ENCODE measurements at regions not wholly inside any gene's neighbourhood (a gene's known extent, or its start where the extent isn't known, plus 50 kb on each side); places are given as distances from the start of the nearest gene placed in this dataset.

DNA sequence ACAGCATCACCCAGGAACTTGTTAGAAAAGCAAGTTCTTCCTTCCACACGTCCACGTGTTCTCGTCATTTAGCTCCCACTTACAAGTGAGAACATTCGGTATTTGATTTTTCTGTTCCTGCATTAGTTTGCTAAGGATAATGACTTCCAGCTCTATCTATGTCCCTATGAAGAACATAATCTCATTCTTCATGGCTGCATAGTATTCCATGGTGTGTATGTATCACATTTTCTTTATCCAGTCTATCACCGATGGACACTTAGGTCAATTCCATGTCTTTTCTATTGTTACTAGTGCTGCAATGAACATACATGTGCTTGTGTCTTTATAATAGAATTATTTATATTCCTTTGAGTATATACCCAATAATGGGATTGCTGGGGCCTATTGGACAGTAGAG, 368.7 kb upstream of the RUNX1 start:
- Mint-ChIP-seq H3K27me3 (ENCODE audit: low read depth in 3 of 3) (peaks cover 2 to 5% (median 4%) of the 10 kb centered on the region in 3 donors), H3K27ac (no peak overlapping the region), H3K9me3 (peaks cover 2 to 19% (median 15%) of the 10 kb centered on the region in 7 donors), H3K36me3 (no peaks in the 10 kb centered on the region), H3K4me1 (no peaks in the 10 kb centered on the region), H3K4me3 (no peak overlapping the region)
- no peak for DNase-seq
- H3K27me3 ChIP-seq (ENCODE audit: control insufficient read depth in 2 of 2, insufficient read depth in 2 of 2, low read length in 2 of 2): no peaks in the 10 kb centered on the region
- no peak overlapping the region for H3K4me3 ChIP-seq (replicated peaks in 1 of 3; ENCODE audit: low read depth in 2 of 3, low read length in 3 of 3)
- H3K79me2 ChIP-seq (ENCODE audit: insufficient read depth, low read length): no peaks in the 10 kb centered on the region
- no peak for TF ChIP-seq CTCF (IDR thresholded peaks at IDR 0.05)
- H3K9me3 ChIP-seq (replicated peaks in 1 of 2; ENCODE audit: control insufficient read depth in 1 of 2, insufficient read depth in 1 of 2, low read length in 2 of 2): peaks cover 0 to 16% of the 10 kb centered on the region in 2 donors
- H2AFZ ChIP-seq (ENCODE audit: insufficient read depth, low read depth, low read length, poor library complexity, severe bottlenecking): no peak overlapping the region
- WGBS (ENCODE audit: insufficient coverage): no CpG with 5 or more reads among the region's 5 CpGs
- no peak overlapping the region for H3K9ac ChIP-seq (ENCODE audit: insufficient read depth, low read length, poor library complexity, severe bottlenecking)
- no peak overlapping the region for H3K4me2 ChIP-seq (replicated peaks; ENCODE audit: extremely low read depth, low read length, poor library complexity, severe bottlenecking)
- no peaks in the 10 kb centered on the region for H3K4me1 ChIP-seq (ENCODE audit: control insufficient read depth in 1 of 2, insufficient read depth in 2 of 2, low read length in 2 of 2)
- intact Hi-C loops (cut with micrococcal nuclease): no loop called here
- H4K20me1 ChIP-seq (ENCODE audit: insufficient read depth, low read length): no peaks in the 10 kb centered on the region
- no peaks in the 10 kb centered on the region for H3K36me3 ChIP-seq (replicated peaks in 1 of 2; ENCODE audit: control insufficient read depth in 1 of 2, insufficient read depth in 2 of 2, low read length in 2 of 2)
- H3K27ac ChIP-seq (ENCODE audit: low read depth in 1 of 2, low read length in 2 of 2): no peak overlapping the region

DNA sequence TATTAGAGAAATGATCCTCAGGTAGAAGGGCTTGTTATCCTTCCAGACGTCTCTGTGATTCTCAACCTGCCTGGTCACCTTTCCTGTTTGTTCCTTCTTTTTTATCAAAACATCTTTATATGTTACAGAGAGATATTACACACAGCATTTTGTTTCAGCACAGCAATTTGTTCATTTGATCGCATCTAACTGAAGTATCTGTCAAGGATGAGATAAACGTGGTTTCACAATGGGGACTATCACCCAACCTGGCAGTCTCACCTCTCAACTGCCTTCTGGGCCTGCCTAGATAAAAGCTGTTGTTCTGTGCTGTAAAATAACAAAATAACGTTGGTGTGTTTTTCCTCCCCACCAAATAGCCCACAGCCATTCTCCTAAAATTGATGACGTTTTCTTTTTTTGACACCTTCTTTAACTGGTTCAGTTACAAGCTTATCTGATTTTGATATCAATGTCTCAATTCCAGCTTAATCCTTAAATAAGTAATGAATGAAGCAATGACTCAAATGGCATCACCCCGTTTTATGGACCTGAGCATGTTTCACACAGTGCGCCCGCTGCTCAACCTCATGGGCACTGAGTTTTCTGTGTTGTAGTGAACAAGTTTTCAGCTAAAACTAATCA, 367.9 kb upstream of the RUNX1 start:
- intact Hi-C loops (cut with micrococcal nuclease): no loop called here
- Mint-ChIP-seq H3K4me1 (no peaks in the 10 kb centered on the region), H3K36me3 (no peaks in the 10 kb centered on the region), H3K4me3 (no peak overlapping the region), H3K9me3 (peaks cover 2 to 12% (median 7%) of the 10 kb centered on the region in 7 donors), H3K27ac (no peak overlapping the region), H3K27me3 (ENCODE audit: low read depth in 3 of 3) (peaks cover 2 to 5% (median 4%) of the 10 kb centered on the region in 3 donors)
- no peaks in the 10 kb centered on the region for H3K79me2 ChIP-seq (ENCODE audit: insufficient read depth, low read length)
- H3K27ac ChIP-seq (ENCODE audit: low read depth in 1 of 2, low read length in 2 of 2): no peak overlapping the region
- no peak overlapping the region for H3K4me3 ChIP-seq (replicated peaks in 1 of 3; ENCODE audit: low read depth in 2 of 3, low read length in 3 of 3)
- H3K9me3 ChIP-seq (replicated peaks in 1 of 2; ENCODE audit: control insufficient read depth in 1 of 2, insufficient read depth in 1 of 2, low read length in 2 of 2): peaks cover 0 to 10% of the 10 kb centered on the region in 2 donors
- no peak overlapping the region for H3K4me2 ChIP-seq (replicated peaks; ENCODE audit: extremely low read depth, low read length, poor library complexity, severe bottlenecking)
- H3K36me3 ChIP-seq (replicated peaks in 1 of 2; ENCODE audit: control insufficient read depth in 1 of 2, insufficient read depth in 2 of 2, low read length in 2 of 2): no peaks in the 10 kb centered on the region
- 100% methylated on average over 2 of the region's 8 CpGs for WGBS (ENCODE audit: insufficient coverage)
- no peak for TF ChIP-seq CTCF (IDR thresholded peaks at IDR 0.05)
- DNase-seq: no peak
- no peaks in the 10 kb centered on the region for H4K20me1 ChIP-seq (ENCODE audit: insufficient read depth, low read length)
- H3K4me1 ChIP-seq (ENCODE audit: control insufficient read depth in 1 of 2, insufficient read depth in 2 of 2, low read length in 2 of 2): no peaks in the 10 kb centered on the region
- no peak overlapping the region for H3K9ac ChIP-seq (ENCODE audit: insufficient read depth, low read length, poor library complexity, severe bottlenecking)
- H3K27me3 ChIP-seq (ENCODE audit: control insufficient read depth in 2 of 2, insufficient read depth in 2 of 2, low read length in 2 of 2): no peaks in the 10 kb centered on the region
- no peak overlapping the region for H2AFZ ChIP-seq (ENCODE audit: insufficient read depth, low read depth, low read length, poor library complexity, severe bottlenecking)

All from CD14-positive monocyte (primary cell).